Neural progenitor cell (in vitro differentiated cells): ENCODE measurements at regions not wholly inside any gene's neighbourhood (a gene's known extent, or its start where the extent isn't known, plus 50 kb on each side); places are given as distances from the start of the nearest gene placed in this dataset.

Experiments
- CTCF ChIP-seq: fragments of 200-600 bp; sonication (generic); IDR thresholded peaks from 2 replicates; pipeline ENCODE4 v1.5.1; 2017; ENCODE audit warnings: antibody characterized with exemption, mild to moderate bottlenecking
- EZH2phosphoT487 ChIP-seq: fragments of 200-600 bp; sonication (generic); IDR thresholded peaks from 2 replicates; pipeline ENCODE4 v1.6.1; 2017; ENCODE audit warnings: antibody characterized with exemption

DNA sequence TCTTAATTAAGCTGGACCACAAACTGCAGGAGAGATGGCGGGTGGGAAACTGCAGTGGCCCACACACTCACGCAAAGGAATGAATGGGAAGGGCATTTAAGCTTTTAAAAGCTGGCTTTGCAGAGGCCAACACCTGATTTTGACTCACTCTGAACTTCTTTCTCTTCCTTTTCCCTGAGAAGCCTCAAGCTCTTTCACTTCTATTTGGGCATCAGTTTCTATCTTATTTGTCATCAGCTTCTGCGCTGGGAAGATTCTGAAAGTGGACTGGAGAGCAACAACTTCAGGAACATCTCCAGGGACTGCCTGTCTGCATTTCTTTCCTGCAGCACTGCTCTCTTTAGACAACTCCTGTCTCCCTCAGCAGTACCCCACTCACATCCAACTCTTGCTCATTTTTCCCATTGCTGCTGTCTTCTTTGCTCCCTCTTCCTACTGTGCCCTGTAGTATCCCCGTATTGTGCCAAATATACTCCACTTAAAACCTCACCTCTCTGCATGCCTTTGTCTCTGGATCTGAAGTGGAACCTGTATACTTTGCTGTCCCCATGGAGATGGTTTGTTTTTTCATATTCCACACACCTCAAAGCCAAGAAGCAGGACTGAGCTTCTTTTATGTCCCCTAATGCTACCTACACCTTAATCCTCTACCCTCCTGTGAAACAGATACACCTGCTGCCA, 143.3 kb upstream of the JUN start:
- no peak for TF ChIP-seq CTCF
- TF ChIP-seq EZH2phosphoT487 = no peak
